Endothelial cell of umbilical vein (primary cell): ENCODE measurements at regions not wholly inside any gene's neighbourhood (a gene's known extent, or its start where the extent isn't known, plus 50 kb on each side); places are given as distances from the start of the nearest gene placed in this dataset.

ENCODE experiments used
- BruUV-seq: library from RNA; stranded (reverse); fragments of 400-500 nt; replicated peaks from 2 replicates; lab custom pipeline; 2021; lab: Mats Ljungman, UMichigan
- CTCF ChIA-PET: fragments of 300-600, 350-600 bp; sonication (Branson Sonifier 250); formaldehyde crosslinking; loops from one replicate; lab custom pipeline; 2021; ENCODE audit warnings: antibody characterized with exemption, inconsistent platforms; lab: Charles Lee
- POLR2A ChIA-PET: fragments of 300-600, 350-600 bp; sonication (Branson Sonifier 250); formaldehyde crosslinking; loops from one replicate; lab custom pipeline; 2021; ENCODE audit warnings: antibody characterized with exemption, inconsistent platforms; lab: Charles Lee
- DNase-seq: peaks from one replicate; pipeline ENCODE4 v3.0.0-alpha.2; 2011; ENCODE audit warnings: low read depth, low spot score
- FAIRE-seq: peaks from 2 replicates; lab custom pipeline; 2011; peaks lifted over from hg19 to GRCh38; lab: Jason Lieb, UNC
- H2AFZ ChIP-seq: 2 replicates; pipeline ENCODE4 v1.6.0; 2012; ENCODE audit warnings: low read depth, low read length, control low read depth, inconsistent platforms
- H3K27ac ChIP-seq: 2 replicates; pipeline ENCODE4 v1.5.1; 2011; ENCODE audit warnings: low read depth, mild to moderate bottlenecking, control low read depth, low read length, moderate library complexity; ENCODE audit not compliant: insufficient read depth
- H3K27me3 ChIP-seq, 2 experiments: 2 replicates each; pipeline versions ENCODE4 v1.6.0 to v1.6.1; 2011; ENCODE audit warnings: low read length in 2 of 2, mixed read lengths in 1 of 2; ENCODE audit not compliant: control insufficient read depth in 2 of 2, insufficient read depth in 2 of 2
- H3K36me3 ChIP-seq, 2 experiments: 2 replicates in 1 of 2; 3 replicates in 1 of 2; pipeline ENCODE4 v1.5.1; 2011; ENCODE audit warnings: low read length in 2 of 2, mild to moderate bottlenecking in 1 of 2, moderate library complexity in 1 of 2; ENCODE audit not compliant: control insufficient read depth in 2 of 2, insufficient read depth in 2 of 2; ENCODE audit errors: extremely low read depth in 1 of 2
- H3K4me1 ChIP-seq: 3 replicates; pipeline ENCODE4 v1.5.1; 2011; ENCODE audit warnings: mild to moderate bottlenecking, low read length; ENCODE audit not compliant: control insufficient read depth, insufficient read depth; ENCODE audit errors: extremely low read depth
- H3K4me2 ChIP-seq: 2 replicates; pipeline ENCODE4 v1.6.1; 2011; ENCODE audit warnings: low read length, control low read depth, mixed read lengths; ENCODE audit not compliant: insufficient read depth
- H3K4me3 ChIP-seq, 3 experiments: fragments of 200-600 bp in 1 of 3; sonication (generic), shearing (Covaris generic) in 1 of 3; replicated peaks in 1 of 3; 2 replicates each; pipeline ENCODE4 v1.5.1; 2011 to 2016; ENCODE audit warnings: control low read depth in 3 of 3, low read length in 3 of 3, mild to moderate bottlenecking in 2 of 3, inconsistent platforms in 1 of 3, low read depth in 1 of 3, moderate library complexity in 1 of 3; ENCODE audit not compliant: insufficient read depth in 1 of 3
- H3K79me2 ChIP-seq: 2 replicates; pipeline ENCODE4 v1.6.0; 2012; ENCODE audit warnings: low read length, inconsistent platforms; ENCODE audit not compliant: control insufficient read depth, insufficient read depth
- H3K9ac ChIP-seq: replicated peaks from 2 replicates; pipeline ENCODE3; 2011; ENCODE audit warnings: low read length, control low read depth; ENCODE audit not compliant: insufficient read depth; ENCODE audit errors: extremely low read depth
- H3K9me1 ChIP-seq: replicated peaks from 3 replicates; pipeline ENCODE4 v1.6.0; 2011; ENCODE audit warnings: mild to moderate bottlenecking, low read length; ENCODE audit not compliant: control insufficient read depth, insufficient read depth; ENCODE audit errors: extremely low read depth
- H3K9me3 ChIP-seq: replicated peaks from 2 replicates; pipeline ENCODE4 v1.5.1; 2012; ENCODE audit warnings: low read length, inconsistent platforms; ENCODE audit not compliant: control insufficient read depth, insufficient read depth
- H4K20me1 ChIP-seq: replicated peaks from 2 replicates; pipeline ENCODE3; 2011; ENCODE audit warnings: mild to moderate bottlenecking, low read length; ENCODE audit not compliant: control insufficient read depth, insufficient read depth; ENCODE audit errors: extremely low read depth
- EZH2 ChIP-seq: IDR thresholded peaks from 2 replicates; pipeline ENCODE4 v1.6.1; 2012; ENCODE audit warnings: borderline replicate concordance, low read depth, mild to moderate bottlenecking, moderate library complexity, low read length, inconsistent platforms; ENCODE audit not compliant: severe bottlenecking
- FOS ChIP-seq: IDR thresholded peaks from 2 replicates; pipeline ENCODE4 v1.6.1; 2011; ENCODE audit warnings: mild to moderate bottlenecking, low read length, moderate library complexity, borderline replicate concordance; ENCODE audit not compliant: insufficient read depth
- GATA2 ChIP-seq: IDR thresholded peaks from 2 replicates; pipeline ENCODE4 v1.7.0; 2011; ENCODE audit warnings: low read depth, mild to moderate bottlenecking, moderate library complexity, mixed read lengths, low read length; ENCODE audit not compliant: insufficient read length, insufficient read depth
- JUN ChIP-seq: IDR thresholded peaks from 2 replicates; pipeline ENCODE4 v1.6.1; 2011; ENCODE audit warnings: borderline replicate concordance, low read depth; ENCODE audit not compliant: insufficient read length, insufficient read depth
- MYC ChIP-seq: IDR thresholded peaks from one replicate; pipeline ENCODE4 v1.6.1; 2011; ENCODE audit warnings: mild to moderate bottlenecking, low read depth, low read length
- POLR2A ChIP-seq: IDR thresholded peaks from 2 replicates; pipeline ENCODE4 v1.6.1; 2012; ENCODE audit warnings: low read depth, mild to moderate bottlenecking, control low read depth, low read length
- POLR2AphosphoS5 ChIP-seq: IDR thresholded peaks from 2 replicates; pipeline ENCODE4 v1.6.1; 2012; ENCODE audit warnings: low read depth, mild to moderate bottlenecking, control low read depth, low read length, moderate library complexity; ENCODE audit not compliant: insufficient read depth
- dilution Hi-C: fragments of 300-500 bp; cut with MboI; formaldehyde crosslinking; loops from one replicate; pipeline ENCODE4 v1.15.0; 2019; ENCODE audit warnings: low sequenced_read_pairs; ENCODE audit not compliant: extremely low pct_ligation_motif_present
- intact Hi-C: fragments of 100-400 bp; cut with micrococcal nuclease; formaldehyde crosslinking; loops from one replicate; pipeline ENCODE4 v1.10.0; 2022
- TF ChIP-seq, protein P1 (sequence below): IDR thresholded peaks from 2 replicates; pipeline ENCODE4 v1.6.1; 2011; ENCODE audit not compliant: insufficient read depth, insufficient read length
- TF ChIP-seq, protein P2 (sequence below), 2 donors: IDR thresholded peaks; 1 replicate in 1 of 2; 2 replicates in 1 of 2; pipeline ENCODE4 v1.5.1; 2011; ENCODE audit warnings: low read length in 2 of 2, mild to moderate bottlenecking in 2 of 2, moderate library complexity in 2 of 2, control low read depth in 1 of 2, inconsistent platforms in 1 of 2, low read depth in 1 of 2; ENCODE audit not compliant: insufficient read depth in 1 of 2; ENCODE audit errors: extremely low read depth in 1 of 2

DNA sequence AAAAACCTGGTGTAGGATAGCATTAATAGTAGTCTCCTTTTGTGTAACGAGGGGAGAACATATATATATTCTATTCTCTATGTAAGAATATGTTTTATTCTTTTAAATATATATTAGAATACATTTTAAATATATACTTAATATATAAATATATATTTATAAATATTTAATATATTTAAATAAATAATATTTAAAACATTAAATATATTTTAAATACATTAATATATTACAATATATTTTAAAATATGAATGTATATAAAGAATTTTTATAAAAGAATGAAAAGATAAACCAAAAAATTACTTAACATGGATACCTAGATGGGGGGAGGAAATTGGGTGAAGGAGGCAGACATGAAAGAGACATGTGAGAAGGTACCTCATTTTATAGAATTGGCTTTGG is 53.0 kb upstream of the ZNF831 start:
- H2AFZ ChIP-seq: no peak overlapping the region
- FAIRE-seq (no peak), DNase-seq (no peak)
- TF ChIP-seq GATA2 (no peak), JUN (no peak), POLR2A (no peak), MYC (no peak), FOS (no peak), EZH2 (no peak), POLR2AphosphoS5 (no peak)
- TF ChIP-seq, protein P1, sequence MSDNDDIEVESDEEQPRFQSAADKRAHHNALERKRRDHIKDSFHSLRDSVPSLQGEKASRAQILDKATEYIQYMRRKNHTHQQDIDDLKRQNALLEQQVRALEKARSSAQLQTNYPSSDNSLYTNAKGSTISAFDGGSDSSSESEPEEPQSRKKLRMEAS: no peak
- TF ChIP-seq, protein P2, sequence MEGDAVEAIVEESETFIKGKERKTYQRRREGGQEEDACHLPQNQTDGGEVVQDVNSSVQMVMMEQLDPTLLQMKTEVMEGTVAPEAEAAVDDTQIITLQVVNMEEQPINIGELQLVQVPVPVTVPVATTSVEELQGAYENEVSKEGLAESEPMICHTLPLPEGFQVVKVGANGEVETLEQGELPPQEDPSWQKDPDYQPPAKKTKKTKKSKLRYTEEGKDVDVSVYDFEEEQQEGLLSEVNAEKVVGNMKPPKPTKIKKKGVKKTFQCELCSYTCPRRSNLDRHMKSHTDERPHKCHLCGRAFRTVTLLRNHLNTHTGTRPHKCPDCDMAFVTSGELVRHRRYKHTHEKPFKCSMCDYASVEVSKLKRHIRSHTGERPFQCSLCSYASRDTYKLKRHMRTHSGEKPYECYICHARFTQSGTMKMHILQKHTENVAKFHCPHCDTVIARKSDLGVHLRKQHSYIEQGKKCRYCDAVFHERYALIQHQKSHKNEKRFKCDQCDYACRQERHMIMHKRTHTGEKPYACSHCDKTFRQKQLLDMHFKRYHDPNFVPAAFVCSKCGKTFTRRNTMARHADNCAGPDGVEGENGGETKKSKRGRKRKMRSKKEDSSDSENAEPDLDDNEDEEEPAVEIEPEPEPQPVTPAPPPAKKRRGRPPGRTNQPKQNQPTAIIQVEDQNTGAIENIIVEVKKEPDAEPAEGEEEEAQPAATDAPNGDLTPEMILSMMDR (IDR thresholded peaks at IDR 0.05; ENCODE audit: extremely low read depth in 1 of 2, insufficient read depth in 1 of 2, low read depth in 1 of 2, low read length in 2 of 2): no peak
- H3K36me3 ChIP-seq: no peaks in the 10 kb centered on the region
- intact Hi-C loops: no loop called here
- BruUV-seq: no TSS peak
- H3K4me1 ChIP-seq: no peaks in the 10 kb centered on the region
- no peak overlapping the region for H3K27ac ChIP-seq
- no peak overlapping the region for H3K4me3 ChIP-seq
- no peak overlapping the region for H3K9ac ChIP-seq
- dilution Hi-C loops: no loop called here
- no peaks in the 10 kb centered on the region for H3K9me1 ChIP-seq
- no peak overlapping the region for H3K4me2 ChIP-seq
- H3K79me2 ChIP-seq: no peaks in the 10 kb centered on the region
- no peaks in the 10 kb centered on the region for H3K27me3 ChIP-seq
- H3K9me3 ChIP-seq: no peaks in the 10 kb centered on the region
- no peaks in the 10 kb centered on the region for H4K20me1 ChIP-seq
- CTCF ChIA-PET: interaction anchor here (1.2 kb wide), 1 partner anchor 23 kb away, joined by 6 read pairs; no protein-coding TSS in a partner anchor
- POLR2A ChIA-PET: no interaction called here
